C4-2B (cell line): ENCODE measurements at regions not wholly inside any gene's neighbourhood (a gene's known extent, or its start where the extent isn't known, plus 50 kb on each side); places are given as distances from the start of the nearest gene placed in this dataset.

Experiments used
- H3K27ac ChIP-seq: fragments of 450-650 bp; 2 replicates; pipeline ENCODE4 v1.5.1; 2017
- ZFX ChIP-seq: fragments of 450-650 bp; IDR thresholded peaks from 2 replicates; pipeline ENCODE4 v1.6.1; 2017
- TF ChIP-seq, protein P1 (sequence below): fragments of 450-650 bp; conservative IDR thresholded peaks from 2 replicates; pipeline ENCODE4 v1.5.1; 2017; ENCODE audit warnings: mild to moderate bottlenecking

DNA sequence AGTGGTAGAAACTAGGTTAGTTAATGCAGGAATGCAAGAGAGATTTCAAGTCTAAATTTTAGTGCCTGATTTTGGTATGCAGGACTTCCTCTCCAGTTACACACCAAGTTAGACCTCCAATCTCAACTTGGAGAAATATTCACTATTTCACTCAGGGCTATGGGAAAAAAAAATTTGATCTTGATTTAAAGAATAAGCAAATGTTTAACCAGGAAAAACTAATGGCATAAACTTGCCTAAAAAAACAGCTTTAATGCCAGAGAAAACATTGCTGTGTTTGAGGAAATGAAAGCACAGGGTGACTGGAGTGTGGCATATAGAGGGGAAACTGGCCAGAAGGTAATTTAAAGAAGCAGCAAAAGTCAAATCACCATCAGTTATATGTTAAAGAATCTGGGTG, 575.4 kb upstream of the LRRC4C start:
- H3K27ac ChIP-seq = peak overlapping the region; percentile 38; the same call in 1 of the 2 replicates
- TF ChIP-seq ZFX = no peak
- TF ChIP-seq, protein P1, sequence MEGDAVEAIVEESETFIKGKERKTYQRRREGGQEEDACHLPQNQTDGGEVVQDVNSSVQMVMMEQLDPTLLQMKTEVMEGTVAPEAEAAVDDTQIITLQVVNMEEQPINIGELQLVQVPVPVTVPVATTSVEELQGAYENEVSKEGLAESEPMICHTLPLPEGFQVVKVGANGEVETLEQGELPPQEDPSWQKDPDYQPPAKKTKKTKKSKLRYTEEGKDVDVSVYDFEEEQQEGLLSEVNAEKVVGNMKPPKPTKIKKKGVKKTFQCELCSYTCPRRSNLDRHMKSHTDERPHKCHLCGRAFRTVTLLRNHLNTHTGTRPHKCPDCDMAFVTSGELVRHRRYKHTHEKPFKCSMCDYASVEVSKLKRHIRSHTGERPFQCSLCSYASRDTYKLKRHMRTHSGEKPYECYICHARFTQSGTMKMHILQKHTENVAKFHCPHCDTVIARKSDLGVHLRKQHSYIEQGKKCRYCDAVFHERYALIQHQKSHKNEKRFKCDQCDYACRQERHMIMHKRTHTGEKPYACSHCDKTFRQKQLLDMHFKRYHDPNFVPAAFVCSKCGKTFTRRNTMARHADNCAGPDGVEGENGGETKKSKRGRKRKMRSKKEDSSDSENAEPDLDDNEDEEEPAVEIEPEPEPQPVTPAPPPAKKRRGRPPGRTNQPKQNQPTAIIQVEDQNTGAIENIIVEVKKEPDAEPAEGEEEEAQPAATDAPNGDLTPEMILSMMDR = no peak

- no peak overlapping the region for H3K27ac ChIP-seq
These were observed 576.7 kb upstream of the LRRC4C start for GRCh38 chr11:42036201-42036600.

GRCh38 chr11:42043312-42043711, 583.9 kb upstream of the LRRC4C start:
- TF ChIP-seq, protein P1 = no peak
- TF ChIP-seq ZFX = no peak
- no peak overlapping the region for H3K27ac ChIP-seq

More at GRCh38 chr11:42036201-42036600, 576.7 kb upstream of the LRRC4C start:
- TF ChIP-seq, protein P1 = no peak
- no peak for TF ChIP-seq ZFX

- no peak overlapping the region for H3K27ac ChIP-seq
- TF ChIP-seq, protein P1 = no peak
- TF ChIP-seq ZFX = no peak
These were observed 588.4 kb upstream of the LRRC4C start for GRCh38 chr11:42047637-42048555.

DNA sequence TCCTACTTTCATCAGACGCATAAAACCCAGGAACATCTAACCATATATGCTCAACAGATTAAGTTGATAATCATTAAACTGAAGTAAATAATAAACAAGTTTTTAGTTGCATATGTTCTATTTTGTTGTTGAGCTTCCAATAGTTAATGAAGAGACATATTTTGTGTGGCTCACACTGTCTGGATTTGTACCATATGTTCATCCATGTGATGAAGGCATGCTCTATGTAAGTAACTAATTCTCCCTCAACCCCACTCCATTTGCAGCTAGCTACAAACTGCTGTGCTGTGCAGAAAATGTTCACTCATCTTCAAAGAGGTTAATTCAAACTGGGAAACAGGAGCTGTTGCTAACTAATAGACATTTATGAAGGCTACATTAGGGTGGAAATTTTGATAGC, 589.7 kb upstream of the LRRC4C start:
- TF ChIP-seq, protein P1 = no peak
- no peak for TF ChIP-seq ZFX

GRCh38 chr11:42049650-42050049, 590.2 kb upstream of the LRRC4C start:
- H3K27ac ChIP-seq = no peak overlapping the region

More for the DNA sequence above, 589.7 kb upstream of the LRRC4C start:
- no peak overlapping the region for H3K27ac ChIP-seq

More at GRCh38 chr11:42049650-42050049, 590.2 kb upstream of the LRRC4C start:
- TF ChIP-seq, protein P1 = no peak
- TF ChIP-seq ZFX = no peak
